GM12865 (cell line): ENCODE measurements at regions not wholly inside any gene's neighbourhood (a gene's known extent, or its start where the extent isn't known, plus 50 kb on each side); places are given as distances from the start of the nearest gene placed in this dataset.
A peak's percentile ranks its signal among the peaks of the same experiment; 100 is the strongest.

Source experiments
- DNase-seq: peaks from one replicate; pipeline ENCODE4 v3.0.0; 2010; ENCODE audit warnings: low read depth
- H3K4me3 ChIP-seq: 2 replicates; pipeline ENCODE4 v1.5.1; 2011; ENCODE audit warnings: mild to moderate bottlenecking, low read depth, low read length, control low read depth
- CTCF ChIP-seq: IDR thresholded peaks from 2 replicates; pipeline ENCODE4 v1.5.1; 2011; ENCODE audit warnings: low read length, control low read depth, low read depth, inconsistent platforms; ENCODE audit not compliant: insufficient read depth; ENCODE audit errors: missing control alignments

- no peak overlapping the region for H3K4me3 ChIP-seq
- DNase-seq = no peak
- no peak for TF ChIP-seq CTCF
These were observed 73.2 kb downstream of the BOLA3 start for GRCh38 chr2:74074487-74074886.

- no peak overlapping the region for H3K4me3 ChIP-seq
- no peak for DNase-seq
- TF ChIP-seq CTCF = no peak
These were observed 71.6 kb downstream of the BOLA3 start for GRCh38 chr2:74076074-74076470.

- no peak for DNase-seq
- H3K4me3 ChIP-seq = no peak overlapping the region
- no peak for TF ChIP-seq CTCF
These were observed 70.1 kb downstream of the BOLA3 start for GRCh38 chr2:74077636-74078035.

- DNase-seq = no peak
- TF ChIP-seq CTCF = no peak
These were observed 69.2 kb downstream of the BOLA3 start for GRCh38 chr2:74078466-74078865.

GRCh38 chr2:74079522-74080341 is 68.0 kb downstream of the BOLA3 start:
- peak; percentile 68 for DNase-seq
- no peak overlapping the region for H3K4me3 ChIP-seq
- no peak for TF ChIP-seq CTCF

More at GRCh38 chr2:74078466-74078865, 69.2 kb downstream of the BOLA3 start:
- H3K4me3 ChIP-seq = no peak overlapping the region

GRCh38 chr2:74080346-74080745 is 67.4 kb downstream of the BOLA3 start:
- TF ChIP-seq CTCF = peak; percentile 18
- no peak overlapping the region for H3K4me3 ChIP-seq
- no peak for DNase-seq

GRCh38 chr2:74081030-74081762 is 66.5 kb downstream of the BOLA3 start:
- no peak overlapping the region for H3K4me3 ChIP-seq
- DNase-seq = no peak
- no peak for TF ChIP-seq CTCF
